ENCODE measurements at regions not wholly inside any gene's neighbourhood (a gene's known extent, or its start where the extent isn't known, plus 50 kb on each side); places are given as distances from the start of the nearest gene placed in this dataset.

- Histone ChIP-seq H3K27me3 (ENCODE audit: control insufficient read depth, insufficient read depth, low read length) (no peaks in the 10 kb centered on the region), H3K79me2 (ENCODE audit: control insufficient read depth, insufficient read depth, low read length) (no peaks in the 10 kb centered on the region), H2AFZ (ENCODE audit: low read length) (no peak overlapping the region), H3K27ac (ENCODE audit: insufficient read depth, low read length) (no peak overlapping the region), H3K36me3 (ENCODE audit: control insufficient read depth, insufficient read depth, low read length) (no peaks in the 10 kb centered on the region), H4K20me1 (ENCODE audit: control insufficient read depth, extremely low read depth, insufficient read depth, low read length) (no peaks in the 10 kb centered on the region), H3K4me1 (ENCODE audit: control insufficient read depth, extremely low read depth, insufficient read depth, low read length) (no peaks in the 10 kb centered on the region), H3K9ac (ENCODE audit: insufficient read depth, low read length) (no peak overlapping the region), H3K4me2 (ENCODE audit: extremely low read depth, insufficient read depth, low read length) (no peak overlapping the region), H3K4me3 (replicated peaks in 1 of 4; ENCODE audit: control extremely low read depth in 1 of 4, insufficient read depth in 1 of 4, low read depth in 3 of 4, low read length in 4 of 4) (no peak overlapping the region), H3K9me3 (ENCODE audit: control insufficient read depth, insufficient read depth, low read depth, low read length) (no peaks in the 10 kb centered on the region)
- TF ChIP-seq, protein P1, sequence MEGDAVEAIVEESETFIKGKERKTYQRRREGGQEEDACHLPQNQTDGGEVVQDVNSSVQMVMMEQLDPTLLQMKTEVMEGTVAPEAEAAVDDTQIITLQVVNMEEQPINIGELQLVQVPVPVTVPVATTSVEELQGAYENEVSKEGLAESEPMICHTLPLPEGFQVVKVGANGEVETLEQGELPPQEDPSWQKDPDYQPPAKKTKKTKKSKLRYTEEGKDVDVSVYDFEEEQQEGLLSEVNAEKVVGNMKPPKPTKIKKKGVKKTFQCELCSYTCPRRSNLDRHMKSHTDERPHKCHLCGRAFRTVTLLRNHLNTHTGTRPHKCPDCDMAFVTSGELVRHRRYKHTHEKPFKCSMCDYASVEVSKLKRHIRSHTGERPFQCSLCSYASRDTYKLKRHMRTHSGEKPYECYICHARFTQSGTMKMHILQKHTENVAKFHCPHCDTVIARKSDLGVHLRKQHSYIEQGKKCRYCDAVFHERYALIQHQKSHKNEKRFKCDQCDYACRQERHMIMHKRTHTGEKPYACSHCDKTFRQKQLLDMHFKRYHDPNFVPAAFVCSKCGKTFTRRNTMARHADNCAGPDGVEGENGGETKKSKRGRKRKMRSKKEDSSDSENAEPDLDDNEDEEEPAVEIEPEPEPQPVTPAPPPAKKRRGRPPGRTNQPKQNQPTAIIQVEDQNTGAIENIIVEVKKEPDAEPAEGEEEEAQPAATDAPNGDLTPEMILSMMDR (conservative IDR thresholded peaks at IDR 0.05 in 1 of 2, IDR thresholded peaks at IDR 0.05 in 1 of 2; ENCODE audit: low read depth in 1 of 2, low read length in 2 of 2): no peak
- no peak for TF ChIP-seq EZH2 (IDR thresholded peaks at IDR 0.05; ENCODE audit: low read length, missing control alignments)
- DNase-seq (ENCODE audit: low read depth in 2 of 2): no peak
Observed at GRCh38 chr12:74801625-74802024, 264.0 kb downstream of the ATXN7L3B start.

- Histone ChIP-seq H3K36me3 (ENCODE audit: control insufficient read depth, insufficient read depth, low read length) (no peaks in the 10 kb centered on the region), H3K27ac (ENCODE audit: insufficient read depth, low read length) (no peak overlapping the region), H3K79me2 (ENCODE audit: control insufficient read depth, insufficient read depth, low read length) (no peaks in the 10 kb centered on the region), H4K20me1 (ENCODE audit: control insufficient read depth, extremely low read depth, insufficient read depth, low read length) (no peaks in the 10 kb centered on the region), H3K4me2 (ENCODE audit: extremely low read depth, insufficient read depth, low read length) (no peak overlapping the region), H2AFZ (ENCODE audit: low read length) (no peak overlapping the region), H3K27me3 (ENCODE audit: control insufficient read depth, insufficient read depth, low read length) (no peaks in the 10 kb centered on the region), H3K9me3 (ENCODE audit: control insufficient read depth, insufficient read depth, low read depth, low read length) (no peaks in the 10 kb centered on the region), H3K9ac (ENCODE audit: insufficient read depth, low read length) (no peak overlapping the region), H3K4me3 (replicated peaks in 1 of 4; ENCODE audit: control extremely low read depth in 1 of 4, insufficient read depth in 1 of 4, low read depth in 3 of 4, low read length in 4 of 4) (no peak overlapping the region), H3K4me1 (ENCODE audit: control insufficient read depth, extremely low read depth, insufficient read depth, low read length) (no peaks in the 10 kb centered on the region)
- DNase-seq (ENCODE audit: low read depth in 2 of 2): no peak
- no peak for TF ChIP-seq EZH2 (IDR thresholded peaks at IDR 0.05; ENCODE audit: low read length, missing control alignments)
- TF ChIP-seq, protein P1 (conservative IDR thresholded peaks at IDR 0.05 in 1 of 2, IDR thresholded peaks at IDR 0.05 in 1 of 2; ENCODE audit: low read depth in 1 of 2, low read length in 2 of 2): no peak
Observed at GRCh38 chr12:74816398-74817175, 279.0 kb downstream of the ATXN7L3B start.

DNA sequence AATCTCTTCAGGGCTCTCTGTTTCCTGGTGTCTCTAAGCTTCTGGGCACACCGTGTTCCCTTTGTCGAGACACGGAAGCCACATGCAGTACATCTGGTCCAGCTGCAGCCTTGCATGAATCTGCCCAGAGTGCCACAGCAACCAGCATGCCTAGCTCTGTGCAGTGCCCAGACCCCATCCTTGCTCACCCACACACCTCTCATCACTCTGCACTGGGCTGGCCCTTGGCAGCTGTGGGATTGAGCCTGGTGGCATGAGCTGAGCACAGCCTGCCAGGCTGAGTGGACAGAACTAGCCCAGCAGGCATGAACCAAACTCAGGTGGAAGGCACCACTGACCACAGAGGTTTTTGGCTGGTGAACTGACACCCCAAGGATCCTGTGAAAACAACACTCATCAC is 279.9 kb downstream of the ATXN7L3B start:
- TF ChIP-seq, protein P1 (conservative IDR thresholded peaks at IDR 0.05 in 1 of 2, IDR thresholded peaks at IDR 0.05 in 1 of 2; ENCODE audit: low read depth in 1 of 2, low read length in 2 of 2): no peak
- TF ChIP-seq EZH2 (IDR thresholded peaks at IDR 0.05; ENCODE audit: low read length, missing control alignments): no peak
- H3K4me1 ChIP-seq (ENCODE audit: control insufficient read depth, extremely low read depth, insufficient read depth, low read length): no peaks in the 10 kb centered on the region

More for the DNA sequence above, 279.9 kb downstream of the ATXN7L3B start:
- Histone ChIP-seq H3K27ac (ENCODE audit: insufficient read depth, low read length) (no peak overlapping the region), H3K36me3 (ENCODE audit: control insufficient read depth, insufficient read depth, low read length) (no peaks in the 10 kb centered on the region), H3K4me2 (ENCODE audit: extremely low read depth, insufficient read depth, low read length) (no peak overlapping the region), H3K79me2 (ENCODE audit: control insufficient read depth, insufficient read depth, low read length) (no peaks in the 10 kb centered on the region), H3K4me3 (replicated peaks in 1 of 4; ENCODE audit: control extremely low read depth in 1 of 4, insufficient read depth in 1 of 4, low read depth in 3 of 4, low read length in 4 of 4) (no peak overlapping the region), H3K27me3 (ENCODE audit: control insufficient read depth, insufficient read depth, low read length) (no peaks in the 10 kb centered on the region), H3K9ac (ENCODE audit: insufficient read depth, low read length) (no peak overlapping the region), H2AFZ (ENCODE audit: low read length) (no peak overlapping the region), H3K9me3 (ENCODE audit: control insufficient read depth, insufficient read depth, low read depth, low read length) (no peaks in the 10 kb centered on the region), H4K20me1 (ENCODE audit: control insufficient read depth, extremely low read depth, insufficient read depth, low read length) (no peaks in the 10 kb centered on the region)
- no peak for DNase-seq (ENCODE audit: low read depth in 2 of 2)
